SK-N-MC (cell line): ENCODE measurements at regions not wholly inside any gene's neighbourhood (a gene's known extent, or its start where the extent isn't known, plus 50 kb on each side); places are given as distances from the start of the nearest gene placed in this dataset.

Source experiments
- DNase-seq: peaks from one replicate; pipeline ENCODE4 v3.0.0-alpha.2; 2011; ENCODE audit warnings: low read depth, low spot score
- H3K27ac ChIP-seq: fragments of 200-600 bp; sonication (generic); 2 replicates; pipeline ENCODE4 v1.5.1; 2016; ENCODE audit warnings: mixed run types
- H3K36me3 ChIP-seq: fragments of 200-600 bp; sonication (generic); 2 replicates; pipeline ENCODE4 v1.6.1; 2017; ENCODE audit warnings: antibody characterized with exemption, low read length, mixed read lengths; ENCODE audit not compliant: insufficient read depth
- H3K4me3 ChIP-seq: fragments of 200-600 bp; sonication (generic); 2 replicates; pipeline ENCODE4 v1.5.1; 2016
- H3K9ac ChIP-seq: fragments of 200-600 bp; sonication (generic); 2 replicates; pipeline ENCODE4 v1.8.0; 2017; ENCODE audit warnings: mixed run types, mixed read lengths; ENCODE audit not compliant: insufficient read length
- H3K9me3 ChIP-seq: fragments of 200-600 bp; sonication (generic); 2 replicates; pipeline ENCODE4 v1.6.1; 2017; ENCODE audit warnings: low read depth, mild to moderate bottlenecking, antibody characterized with exemption, low read length, moderate library complexity, mixed read lengths
- EZH2 ChIP-seq: fragments of 200-600 bp; sonication (generic); IDR thresholded peaks from one replicate; pipeline ENCODE4 v1.6.1; 2017; ENCODE audit warnings: antibody characterized with exemption
- FOXP2 ChIP-seq: optimal IDR thresholded peaks from 2 replicates; pipeline ENCODE3; 2011; ENCODE audit warnings: mild to moderate bottlenecking, moderate library complexity; ENCODE audit not compliant: insufficient read depth; ENCODE audit errors: extremely low read length, control extremely low read depth
- POLR2AphosphoS5 ChIP-seq: IDR thresholded peaks from 2 replicates; pipeline ENCODE4 v1.6.1; 2012; ENCODE audit warnings: mild to moderate bottlenecking, low read depth, low read length, borderline replicate concordance

DNA sequence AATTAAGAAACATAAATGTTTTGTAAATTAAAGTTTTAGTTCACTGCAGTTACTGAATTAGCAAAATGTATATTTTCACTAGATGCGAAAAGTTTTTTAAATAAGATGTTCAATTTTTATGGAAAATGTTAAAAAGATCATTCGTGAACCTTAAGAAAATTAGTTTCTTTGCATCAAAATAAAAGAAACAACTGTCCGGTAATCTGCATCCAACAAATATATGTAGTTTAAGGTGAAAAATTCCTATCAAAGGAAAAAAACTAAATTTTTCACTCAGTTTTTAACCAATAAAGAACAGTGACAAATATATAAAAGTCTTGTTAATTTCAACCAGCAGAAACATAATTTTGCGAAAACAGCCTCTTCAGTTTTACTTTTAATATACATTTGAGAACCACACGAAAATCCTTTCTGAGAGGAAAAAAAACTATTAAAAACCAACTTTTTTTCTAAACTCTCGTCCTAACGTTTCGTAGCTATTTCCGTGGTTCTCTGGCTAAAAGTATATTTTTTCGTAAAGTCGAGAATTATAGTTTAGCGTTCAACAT, 64.5 kb downstream of the KCNRG start:
- H3K36me3 ChIP-seq = no peaks in the 10 kb centered on the region; the same call in 1 of the 2 replicates
- no peak for TF ChIP-seq FOXP2
- H3K9me3 ChIP-seq = no peaks in the 10 kb centered on the region
- peak overlapping the region; percentile 96 for H3K9ac ChIP-seq
- DNase-seq = no peak
- H3K4me3 ChIP-seq = peak overlapping the region; percentile 89
- peak overlapping the region; percentile 95; the same call in 1 of the 2 replicates for H3K27ac ChIP-seq

DNA sequence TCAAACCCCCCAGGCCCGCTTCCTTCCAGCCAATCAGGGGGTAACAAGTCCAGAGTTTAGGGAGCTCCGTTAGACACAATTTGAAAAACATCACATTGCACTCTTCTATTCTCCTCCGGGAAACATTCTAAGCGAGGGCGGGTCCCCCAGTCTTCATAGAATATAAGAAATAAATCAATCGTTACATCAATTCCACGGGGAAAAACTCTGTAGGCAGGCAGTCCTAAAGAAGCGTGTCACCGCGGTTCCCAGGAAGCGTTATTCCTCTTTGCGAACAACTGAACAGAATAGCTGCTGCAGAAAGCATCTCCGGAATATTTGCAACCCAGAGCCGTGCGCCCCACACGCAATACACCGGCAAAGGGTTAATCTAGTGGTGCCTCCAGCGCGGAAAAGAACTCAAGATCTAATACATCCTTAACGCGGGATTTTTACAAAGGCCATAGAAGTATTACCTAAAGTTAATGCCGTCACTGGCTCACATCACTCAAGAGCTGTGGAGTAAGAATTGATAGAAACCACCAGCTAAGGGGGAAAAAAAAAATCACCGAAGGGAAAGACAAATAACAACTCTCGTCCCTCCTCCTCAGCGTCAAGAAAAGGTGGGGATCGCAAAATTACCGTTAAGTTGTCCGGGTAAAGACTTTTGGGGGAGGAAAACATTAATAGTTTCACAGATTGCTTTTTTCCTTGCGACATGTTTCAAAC, 65.1 kb downstream of the KCNRG start:
- DNase-seq = no peak
- TF ChIP-seq FOXP2 (no peak), POLR2AphosphoS5 (no peak), EZH2 (no peak)
- Histone ChIP-seq H3K9me3 (no peaks in the 10 kb centered on the region), H3K9ac (peak overlapping the region; percentile 96), H3K4me3 (peak overlapping the region; percentile 89), H3K36me3 (no peaks in the 10 kb centered on the region; the same call in 1 of the 2 replicates), H3K27ac (peak overlapping the region; percentile 95; the same call in 1 of the 2 replicates)

DNA sequence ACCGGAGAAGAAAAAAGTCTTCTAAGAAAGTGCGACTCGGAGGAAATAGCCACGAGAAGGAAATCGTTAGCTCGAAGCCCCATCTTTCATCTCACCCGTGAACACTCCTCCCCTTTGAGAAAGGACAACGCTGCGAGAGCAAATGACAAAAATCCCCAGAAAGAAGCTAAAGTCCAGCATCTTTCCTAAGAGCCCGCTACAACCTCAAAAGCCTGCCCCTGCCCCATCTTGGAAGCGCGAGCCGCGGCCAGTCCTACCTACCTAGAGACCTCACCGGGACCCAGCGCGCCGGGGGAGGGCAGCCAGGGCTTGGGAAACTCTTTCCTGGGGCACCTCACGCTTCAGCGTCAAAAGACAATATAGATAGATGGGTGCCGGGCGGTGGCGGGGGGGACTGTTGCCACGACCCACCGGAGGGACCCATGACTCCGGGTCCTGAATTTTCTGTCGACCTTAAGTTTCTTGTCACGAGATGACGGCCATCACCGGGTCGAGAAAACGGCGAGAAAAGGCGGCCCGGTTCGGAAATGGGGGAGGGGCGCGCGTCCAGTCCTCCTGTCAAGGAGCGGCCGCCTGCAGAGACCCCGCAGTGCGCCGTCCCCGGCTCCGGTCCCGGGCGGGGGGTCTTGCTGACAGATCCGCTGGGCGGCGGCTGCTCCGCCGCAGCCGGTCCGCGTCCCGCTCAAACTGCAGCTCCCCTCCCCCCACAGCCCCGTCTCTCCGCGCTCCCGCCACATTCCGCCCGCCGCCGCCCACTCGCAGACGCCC, 65.9 kb downstream of the KCNRG start:
- H3K36me3 ChIP-seq = no peaks in the 10 kb centered on the region; the same call in 1 of the 2 replicates
- DNase-seq = no peak
- peak overlapping the region; percentile 96 for H3K9ac ChIP-seq
- H3K27ac ChIP-seq = peak overlapping the region; percentile 95
- no peaks in the 10 kb centered on the region for H3K9me3 ChIP-seq
- TF ChIP-seq POLR2AphosphoS5 = no peak
- TF ChIP-seq EZH2 = no peak
- TF ChIP-seq FOXP2 = no peak
- H3K4me3 ChIP-seq = peak overlapping the region; percentile 89

DNA sequence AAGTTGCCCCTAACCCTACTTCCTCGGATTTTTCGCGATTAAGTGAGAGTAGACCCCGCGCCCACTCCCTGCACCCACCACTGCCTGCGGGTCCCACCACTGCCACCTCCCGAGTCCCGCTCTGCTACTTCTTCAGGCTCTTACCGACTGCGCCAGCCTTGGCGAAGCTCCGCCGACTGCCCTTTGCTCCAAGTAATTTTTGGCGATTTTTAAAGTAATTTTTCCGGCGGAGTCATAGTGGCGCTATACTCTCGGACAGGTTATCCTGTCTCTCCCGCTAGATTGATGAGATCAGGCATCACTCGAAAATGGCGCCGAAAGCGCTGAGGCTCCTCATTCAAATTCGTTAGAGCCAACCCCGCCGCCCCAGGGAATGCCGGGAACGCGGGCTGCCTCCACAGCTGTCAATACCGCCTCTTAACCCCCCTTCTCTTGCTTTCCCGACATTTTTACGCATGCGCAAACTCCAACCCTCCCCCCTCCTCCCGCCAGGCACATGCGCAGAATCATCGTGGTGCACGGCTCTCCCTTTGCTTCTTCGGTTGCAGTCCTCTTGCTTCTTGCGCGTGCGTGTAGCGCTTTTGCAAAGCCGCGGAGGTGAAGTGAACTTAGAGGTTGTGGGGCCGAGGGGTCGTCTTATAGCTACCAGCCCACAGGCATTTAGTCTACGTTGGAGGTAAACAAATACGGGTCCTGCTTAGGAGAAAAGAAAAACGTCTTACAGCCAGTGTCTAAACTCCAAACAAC, 66.6 kb downstream of the KCNRG start:
- H3K36me3 ChIP-seq = no peaks in the 10 kb centered on the region; the same call in 1 of the 2 replicates
- peak overlapping the region; percentile 89 for H3K4me3 ChIP-seq
- TF ChIP-seq POLR2AphosphoS5 (peak; percentile 78; the same call in 1 of the 2 replicates), FOXP2 (no peak)
- no peaks in the 10 kb centered on the region for H3K9me3 ChIP-seq
- DNase-seq = peak; percentile 97
- H3K27ac ChIP-seq = peak overlapping the region; percentile 95
- H3K9ac ChIP-seq = peak overlapping the region; percentile 96

DNA sequence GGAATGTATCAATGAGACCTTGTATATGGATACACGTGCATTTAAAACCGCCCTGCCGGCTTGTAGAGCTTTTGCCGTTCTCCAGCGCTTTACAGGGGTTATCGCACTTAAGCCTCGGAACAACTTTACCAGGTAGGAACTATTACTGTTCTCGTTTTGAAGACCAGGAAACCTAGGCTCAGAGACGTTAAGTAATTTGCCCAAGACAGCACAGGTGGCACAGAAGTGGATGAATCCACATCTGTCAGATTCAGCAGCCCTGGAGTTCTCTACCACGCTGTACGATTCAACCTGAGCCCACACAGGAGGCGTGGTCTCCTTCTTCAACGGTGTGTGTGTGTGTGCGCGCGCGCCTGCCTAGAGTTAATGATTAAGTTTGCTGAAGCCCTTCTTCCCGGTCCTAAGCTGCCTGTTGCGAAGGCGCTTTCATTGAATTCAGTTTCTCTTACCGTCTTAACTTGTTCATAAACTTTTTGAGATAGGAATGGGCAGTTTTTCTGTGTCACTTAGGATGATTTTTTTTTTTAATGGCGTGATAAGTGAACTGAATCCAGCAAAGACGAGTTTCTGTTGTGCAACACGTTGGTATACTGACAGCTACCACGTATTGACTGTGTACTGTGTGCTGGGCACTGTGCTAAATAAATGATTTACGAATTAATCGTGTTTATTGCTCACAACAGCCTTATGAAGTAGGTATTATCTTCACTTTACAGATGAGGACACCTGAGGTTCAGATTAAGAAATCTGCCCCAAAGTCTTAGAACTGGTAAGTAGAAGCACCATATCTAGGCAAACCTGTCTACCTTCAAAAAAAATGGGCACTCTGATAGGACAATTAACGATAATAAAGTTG, 67.4 kb downstream of the KCNRG start:
- Histone ChIP-seq H3K9ac (peak overlapping the region; percentile 68), H3K36me3 (no peaks in the 10 kb centered on the region; the same call in 1 of the 2 replicates), H3K4me3 (peak overlapping the region; percentile 89), H3K27ac (peak overlapping the region; percentile 94), H3K9me3 (no peaks in the 10 kb centered on the region)
- no peak for DNase-seq
- TF ChIP-seq POLR2AphosphoS5 = no peak; the same call in 1 of the 2 replicates
- TF ChIP-seq FOXP2 = no peak
- TF ChIP-seq EZH2 = no peak

DNA sequence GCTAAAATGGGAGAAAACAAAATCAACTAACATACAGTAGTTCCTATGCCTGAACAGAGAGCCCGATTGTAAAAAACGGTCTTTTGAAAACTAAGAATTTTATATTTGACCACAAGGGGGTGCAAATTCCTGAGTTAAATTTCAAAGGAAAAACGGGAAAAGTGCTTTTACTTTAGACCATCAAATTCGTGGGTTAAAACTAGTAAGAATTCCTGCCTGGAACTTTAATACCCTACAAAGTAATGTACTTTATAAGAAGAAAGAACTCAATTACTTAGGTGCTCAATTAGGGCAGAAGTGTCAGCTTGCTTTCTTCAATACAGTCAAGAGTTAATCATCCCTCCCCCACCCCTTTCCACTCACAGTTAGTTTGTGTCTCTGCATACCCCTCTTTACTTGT, 69.8 kb downstream of the KCNRG start:
- DNase-seq = no peak
- no peaks in the 10 kb centered on the region for H3K9me3 ChIP-seq
- H3K36me3 ChIP-seq = peaks cover 10% of the 10 kb centered on the region
- no peak for TF ChIP-seq FOXP2
- no peak for TF ChIP-seq EZH2
- TF ChIP-seq POLR2AphosphoS5 = no peak
- no peak overlapping the region for H3K9ac ChIP-seq
- H3K27ac ChIP-seq = peak overlapping the region; percentile 20; the same call in 1 of the 2 replicates
- peak overlapping the region; percentile 54 for H3K4me3 ChIP-seq

DNA sequence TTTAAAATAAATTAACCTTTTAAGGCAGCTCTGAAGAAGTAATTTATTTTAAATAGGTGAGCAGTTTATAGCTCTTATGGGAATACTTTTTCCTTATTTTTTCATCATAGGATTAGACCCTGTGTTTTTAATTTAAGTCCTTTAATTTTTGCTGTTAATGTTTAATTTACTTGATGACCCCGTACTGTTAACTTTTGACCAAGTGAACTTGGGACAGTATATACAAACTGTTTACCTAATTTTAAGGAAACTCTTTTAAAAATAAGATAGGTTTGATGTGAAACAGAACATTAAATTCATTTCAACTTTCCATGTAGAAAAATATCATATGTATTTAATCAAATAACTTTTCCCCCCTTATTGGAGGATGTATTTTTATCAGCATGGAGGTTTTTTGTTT, 74.4 kb downstream of the KCNRG start:
- no peak overlapping the region for H3K9ac ChIP-seq
- no peak overlapping the region for H3K4me3 ChIP-seq
- peaks cover 5% of the 10 kb centered on the region; the same call in 1 of the 2 replicates for H3K9me3 ChIP-seq
- DNase-seq = no peak
- TF ChIP-seq FOXP2 = no peak
- TF ChIP-seq EZH2 = no peak
- TF ChIP-seq POLR2AphosphoS5 = no peak
- peaks cover 28% of the 10 kb centered on the region for H3K36me3 ChIP-seq
- H3K27ac ChIP-seq = no peak overlapping the region
